ENCODE measurements at regions not wholly inside any gene's neighbourhood (a gene's known extent, or its start where the extent isn't known, plus 50 kb on each side); places are given as distances from the start of the nearest gene placed in this dataset.

- Histone ChIP-seq H3K27ac (ENCODE audit: extremely low read depth, low read depth, low read length) (no peak overlapping the region), H2AFZ (ENCODE audit: low read depth, low read length) (no peak overlapping the region), H4K20me1 (replicated peaks; ENCODE audit: control insufficient read depth, insufficient read depth, low read length) (no peaks in the 10 kb centered on the region; the same call in 1 of the 2 replicates), H3K27me3 (ENCODE audit: control insufficient read depth in 2 of 2, insufficient read depth in 2 of 2, low read length in 2 of 2) (peaks cover 11 to 37% of the 10 kb centered on the region in 2 experiments; a peak in 3 of 5 replicates), H3K36me3 (ENCODE audit: control insufficient read depth, insufficient read depth, low read length) (no peaks in the 10 kb centered on the region), H3K9me1 (ENCODE audit: control insufficient read depth, insufficient read depth, low read length) (no peaks in the 10 kb centered on the region), H3K9me3 (replicated peaks; ENCODE audit: control insufficient read depth, insufficient read depth, low read depth, low read length) (no peaks in the 10 kb centered on the region), H3K79me2 (ENCODE audit: control insufficient read depth, insufficient read depth, low read length) (no peaks in the 10 kb centered on the region), H3K4me2 (ENCODE audit: insufficient read depth, low read length) (no peak overlapping the region), H3K4me3 (no peak overlapping the region), H3K9ac (ENCODE audit: insufficient read depth in 1 of 2, low read depth in 2 of 2, low read length in 2 of 2) (no peak overlapping the region), H3K4me1 (replicated peaks in 1 of 2; ENCODE audit: control insufficient read depth in 2 of 2, insufficient read depth in 2 of 2, low read length in 2 of 2) (no peaks in the 10 kb centered on the region)
- DNase-seq (ENCODE audit: extremely low read depth in 1 of 4, low spot score in 3 of 4) = no peak
- in situ Hi-C loops (cut with MboI) = no loop called here
- no peak for FAIRE-seq
- intact Hi-C loops (cut with micrococcal nuclease) = no loop called here
- ChIA-PET CTCF (ENCODE audit: low intra/inter-chr PET ratio) (no interaction called here), POLR2A (no interaction called here)
- no TSS peak for BruUV-seq (replicated peaks)
- TF ChIP-seq THRB (CRISPR knock-in tag; conservative IDR thresholded peaks at IDR 0.05) (no peak), ZNF449 (CRISPR knock-in tag; IDR thresholded peaks at IDR 0.05) (no peak), KDM1A (IDR thresholded peaks at IDR 0.05) (peak; percentile 22 to 52; a peak in 1 of 4 replicates), BCOR (IDR thresholded peaks at IDR 0.05) (peak; percentile 89), ZFP36 (IDR thresholded peaks at IDR 0.05; ENCODE audit: low read depth, low read length, partially characterized antibody) (peak; percentile 88), RBM25 (IDR thresholded peaks at IDR 0.05; ENCODE audit: low read depth, low read length, severe bottlenecking) (peak; percentile 97)
- 6% methylated on average over 9 of the region's 10 CpGs for WGBS (ENCODE audit: insufficient coverage, low coverage, missing lambda C conversion rate)
- ATAC-seq = no peak
These were observed 144.3 kb upstream of the STX18 start for GRCh38 chr4:4685810-4686795.

Measured in K562 (cell line).